M059J (cell line): ENCODE measurements at regions not wholly inside any gene's neighbourhood (a gene's known extent, or its start where the extent isn't known, plus 50 kb on each side); places are given as distances from the start of the nearest gene placed in this dataset.

ENCODE experiments used
- DNase-seq: peaks from one replicate; pipeline ENCODE4 v3.0.0-alpha.2; 2012; ENCODE audit warnings: low read depth

- no peak for DNase-seq
These were observed 95.7 kb upstream of the VPREB1 start for GRCh38 chr22:22148905-22149304.

GRCh38 chr22:22144858-22145257 is 99.7 kb upstream of the VPREB1 start:
- no peak for DNase-seq

- DNase-seq: no peak
These were observed 101.1 kb upstream of the VPREB1 start for GRCh38 chr22:22143448-22143847.

GRCh38 chr22:22142661-22143060 is 101.9 kb upstream of the VPREB1 start:
- DNase-seq: no peak

- DNase-seq: no peak
These were observed 102.6 kb upstream of the VPREB1 start for GRCh38 chr22:22141771-22142591.

GRCh38 chr22:22141031-22141430 is 103.6 kb upstream of the VPREB1 start:
- DNase-seq: no peak

- DNase-seq: no peak
These were observed 105.2 kb upstream of the VPREB1 start for GRCh38 chr22:22139364-22139763.

- DNase-seq: no peak
These were observed 105.7 kb upstream of the VPREB1 start for GRCh38 chr22:22138915-22139314.

GRCh38 chr22:22137891-22138290 is 106.7 kb upstream of the VPREB1 start:
- DNase-seq: no peak

- DNase-seq: no peak
These were observed 110.7 kb upstream of the VPREB1 start for GRCh38 chr22:22133910-22134309.

- DNase-seq: no peak
These were observed 113.5 kb upstream of the VPREB1 start for GRCh38 chr22:22130953-22131608.

- no peak for DNase-seq
These were observed 115.2 kb upstream of the VPREB1 start for GRCh38 chr22:22129387-22129786.

- no peak for DNase-seq
These were observed 116.1 kb upstream of the VPREB1 start for GRCh38 chr22:22128440-22128839.

GRCh38 chr22:22127100-22127499 is 117.5 kb upstream of the VPREB1 start:
- DNase-seq: no peak

- DNase-seq: no peak
These were observed 118.8 kb upstream of the VPREB1 start for GRCh38 chr22:22125579-22126468.

- no peak for DNase-seq
These were observed 119.5 kb upstream of the VPREB1 start for GRCh38 chr22:22125028-22125578.

GRCh38 chr22:22124374-22124773 is 120.2 kb upstream of the VPREB1 start:
- no peak for DNase-seq

GRCh38 chr22:22123960-22124278 is 120.7 kb upstream of the VPREB1 start:
- DNase-seq: no peak

GRCh38 chr22:22123118-22123959 is 121.2 kb upstream of the VPREB1 start:
- DNase-seq: no peak

- DNase-seq: no peak
These were observed 122.1 kb upstream of the VPREB1 start for GRCh38 chr22:22122348-22123117.

- DNase-seq: no peak
These were observed 123.1 kb upstream of the VPREB1 start for GRCh38 chr22:22121445-22121844.
